ENCODE measurements at regions not wholly inside any gene's neighbourhood (a gene's known extent, or its start where the extent isn't known, plus 50 kb on each side); places are given as distances from the start of the nearest gene placed in this dataset.

GRCh38 chr16:26526633-26527032 lies 540.1 kb upstream of the C16orf82 start:
- no peak for TF ChIP-seq EZH2 (IDR thresholded peaks at IDR 0.05; ENCODE audit: insufficient read depth, poor library complexity, severe bottlenecking)
- no peak for TF ChIP-seq EZH2phosphoT487 (IDR thresholded peaks at IDR 0.05; ENCODE audit: insufficient read depth, low read depth)
